GM18511 (cell line): ENCODE measurements at regions not wholly inside any gene's neighbourhood (a gene's known extent, or its start where the extent isn't known, plus 50 kb on each side); places are given as distances from the start of the nearest gene placed in this dataset.
"Not testable (repeated sequence)": the region's sequence is repeated elsewhere in the genome, so short reads cannot be mapped to it uniquely, and the experiment has no call there.

Source experiments
- ATAC-seq: cut with Tn5 transposase; IDR thresholded peaks from one replicate; pipeline ENCODE4 v1.9.1; 2021; ENCODE audit warnings: mild to moderate bottlenecking, moderate library complexity; ENCODE audit not compliant: unreplicated experiment

- not testable (repeated sequence) for ATAC-seq
These were observed 54.8 kb upstream of the ZNF717 start for GRCh38 chr3:75840160-75840559.

- not testable (repeated sequence) for ATAC-seq
These were observed 65.1 kb upstream of the ZNF717 start for GRCh38 chr3:75850301-75851008.

GRCh38 chr3:75863130-75863529, 77.8 kb upstream of the ZNF717 start:
- no peak for ATAC-seq

GRCh38 chr3:75863878-75864277, 78.5 kb upstream of the ZNF717 start:
- no peak for ATAC-seq

- not testable (repeated sequence) for ATAC-seq
These were observed 98.4 kb upstream of the ZNF717 start for GRCh38 chr3:75883719-75884118.

GRCh38 chr3:75886971-75887526, 101.7 kb upstream of the ZNF717 start:
- ATAC-seq, result no peak

- no peak for ATAC-seq
These were observed 108.9 kb upstream of the ZNF717 start for GRCh38 chr3:75894234-75894633.

GRCh38 chr3:75896265-75896664, 110.9 kb upstream of the ZNF717 start:
- no peak for ATAC-seq

- ATAC-seq, result not testable (repeated sequence)
These were observed 116.1 kb upstream of the ZNF717 start for GRCh38 chr3:75901446-75901845.

GRCh38 chr3:75906555-75907112, 121.3 kb upstream of the ZNF717 start:
- no peak for ATAC-seq

GRCh38 chr3:75913800-75914350, 128.5 kb upstream of the ZNF717 start:
- no peak for ATAC-seq

- ATAC-seq, result not testable (repeated sequence)
These were observed 129.4 kb upstream of the ZNF717 start for GRCh38 chr3:75914741-75915140.

- ATAC-seq, result no peak
These were observed 153.6 kb upstream of the ZNF717 start for GRCh38 chr3:75938921-75939320.

- ATAC-seq, result no peak
These were observed 166.6 kb upstream of the ZNF717 start for GRCh38 chr3:75951941-75952340.

- not testable (repeated sequence) for ATAC-seq
These were observed 174.7 kb upstream of the ZNF717 start for GRCh38 chr3:75960031-75960430.

- ATAC-seq, result not testable (repeated sequence)
These were observed 176.7 kb upstream of the ZNF717 start for GRCh38 chr3:75962054-75962453.

- ATAC-seq, result no peak
These were observed 181.7 kb upstream of the ZNF717 start for GRCh38 chr3:75967071-75967470.

GRCh38 chr3:75978686-75979085, 193.3 kb upstream of the ZNF717 start:
- ATAC-seq, result no peak

GRCh38 chr3:75981401-75981800, 196.1 kb upstream of the ZNF717 start:
- no peak for ATAC-seq

GRCh38 chr3:75982151-75982550, 196.8 kb upstream of the ZNF717 start:
- ATAC-seq, result no peak

GRCh38 chr3:75983111-75983510, 197.8 kb upstream of the ZNF717 start:
- ATAC-seq, result no peak
